HepG2 (cell line): ENCODE measurements at regions not wholly inside any gene's neighbourhood (a gene's known extent, or its start where the extent isn't known, plus 50 kb on each side); places are given as distances from the start of the nearest gene placed in this dataset.

Experiments used
- CHD2 ChIP-seq: IDR thresholded peaks from 2 replicates; pipeline ENCODE4 v1.6.1; 2011; ENCODE audit warnings: low read depth, low read length, improper control_type of control experiment
- CTCF ChIP-seq: sonication (generic); formaldehyde crosslinking; IDR thresholded peaks from 2 replicates; pipeline ENCODE4 v1.5.0; 2020; ENCODE audit warnings: mild to moderate bottlenecking, missing genetic modification reagents, moderate library complexity
- FOXM1 ChIP-seq: sonication (generic); formaldehyde crosslinking; IDR thresholded peaks from 2 replicates; pipeline ENCODE4 v1.5.0; 2020; ENCODE audit warnings: missing genetic modification reagents
- FOXO1 ChIP-seq: sonication (generic); formaldehyde crosslinking; IDR thresholded peaks from 2 replicates; pipeline ENCODE4 v1.4.0; 2020; ENCODE audit warnings: missing genetic modification reagents
- HNF1B ChIP-seq: sonication (generic); formaldehyde crosslinking; IDR thresholded peaks from 2 replicates; pipeline ENCODE4 v1.5.1; 2020; ENCODE audit warnings: mild to moderate bottlenecking, moderate library complexity, missing genetic modification reagents
- IRF2 ChIP-seq: IDR thresholded peaks from 2 replicates; pipeline ENCODE4 v1.6.1; 2018; ENCODE audit warnings: missing genetic modification reagents, missing compliant biosample characterization
- MAFF ChIP-seq: IDR thresholded peaks from 2 replicates; pipeline ENCODE4 v1.6.1; 2011; ENCODE audit warnings: low read depth, low read length, improper control_type of control experiment
- PTBP1 ChIP-seq: fragments of 200-400 bp; formaldehyde crosslinking; IDR thresholded peaks from 2 replicates; pipeline ENCODE4 v1.6.1; 2018; ENCODE audit warnings: low read length, low read depth; ENCODE audit not compliant: poor library complexity, severe bottlenecking
- RAD21 ChIP-seq: fragments of 450-650 bp; formaldehyde crosslinking; IDR thresholded peaks from 2 replicates; pipeline ENCODE4 v1.5.0; 2020; ENCODE audit warnings: mild to moderate bottlenecking
- SMAD3 ChIP-seq: sonication (generic); formaldehyde crosslinking; IDR thresholded peaks from 2 replicates; pipeline ENCODE4 v1.4.0; 2020; ENCODE audit warnings: missing genetic modification reagents
- SMC3 ChIP-seq: IDR thresholded peaks from 2 replicates; pipeline ENCODE4 v1.6.1; 2011; ENCODE audit warnings: low read length, improper control_type of control experiment
- STAG1 ChIP-seq: sonication (generic); formaldehyde crosslinking; IDR thresholded peaks from 2 replicates; pipeline ENCODE4 v1.4.0; 2020; ENCODE audit warnings: missing genetic modification reagents
- TEAD3 ChIP-seq: optimal IDR thresholded peaks from 2 replicates; pipeline ENCODE3; 2016; ENCODE audit warnings: borderline replicate concordance
- TGIF2 ChIP-seq: IDR thresholded peaks from 2 replicates; pipeline ENCODE4 v1.6.1; 2016; ENCODE audit warnings: control low read depth, missing compliant biosample characterization
- TSC22D2 ChIP-seq: sonication (generic); formaldehyde crosslinking; IDR thresholded peaks from 2 replicates; pipeline ENCODE4 v1.5.1; 2020; ENCODE audit warnings: missing genetic modification reagents, mild to moderate bottlenecking, borderline replicate concordance
- ZBTB25 ChIP-seq: IDR thresholded peaks from 2 replicates; pipeline ENCODE4 v1.6.1; 2018; ENCODE audit warnings: missing genetic modification reagents
- ZFP1 ChIP-seq: IDR thresholded peaks from 2 replicates; pipeline ENCODE4 v1.6.1; 2016
- ZFP90 ChIP-seq: sonication (generic); formaldehyde crosslinking; IDR thresholded peaks from 2 replicates; pipeline ENCODE4 v1.8.0; 2022; ENCODE audit warnings: missing genetic modification reagents, mild to moderate bottlenecking, inconsistent platforms, borderline replicate concordance
- ZMYM4 ChIP-seq: sonication (generic); formaldehyde crosslinking; IDR thresholded peaks from 2 replicates; pipeline ENCODE4 v1.8.1; 2023; ENCODE audit warnings: mild to moderate bottlenecking, missing genetic modification reagents
- ZNF274 ChIP-seq: sonication (generic); formaldehyde crosslinking; IDR thresholded peaks from 2 replicates; pipeline ENCODE4 v1.5.1; 2020; ENCODE audit warnings: mild to moderate bottlenecking, missing genetic modification reagents
- ZNF598 ChIP-seq: sonication (generic); formaldehyde crosslinking; IDR thresholded peaks from 2 replicates; pipeline ENCODE4 v1.5.1; 2020; ENCODE audit warnings: mild to moderate bottlenecking, missing genetic modification reagents, borderline replicate concordance
- ZNF687 ChIP-seq: sonication (generic); formaldehyde crosslinking; IDR thresholded peaks from 2 replicates; pipeline ENCODE4 v1.5.1; 2020; ENCODE audit warnings: mild to moderate bottlenecking, missing genetic modification reagents, moderate library complexity
- ZNF781 ChIP-seq: sonication (generic); formaldehyde crosslinking; IDR thresholded peaks from 2 replicates; pipeline ENCODE4 v1.5.1; 2020; ENCODE audit warnings: borderline replicate concordance, mild to moderate bottlenecking, missing genetic modification reagents; ENCODE audit errors: not compliant biosample characterization

GRCh38 chr6:82006027-82006738, 241.4 kb downstream of the IBTK start (continued):
- TF ChIP-seq ZNF687 (CRISPR knock-in tag) (peak; percentile 37; the same call in 1 of the 2 replicates), MAFF (0 out of 2 replicates have a peak, but pooled peaks have one; percentile 20), SMC3 (peak; percentile 83), PTBP1 (no peak), ZNF274 (CRISPR knock-in tag) (peak; percentile 48; the same call in 1 of the 2 replicates), ZFP1 (CRISPR knock-in tag) (peak; percentile 98), ZNF781 (CRISPR knock-in tag) (no peak), SMAD3 (CRISPR knock-in tag) (0 out of 2 replicates have a peak, but pooled peaks have one; percentile 39), STAG1 (peak; percentile 95), CHD2 (no peak), ZFP90 (CRISPR knock-in tag) (no peak), CTCF (CRISPR knock-in tag) (peak; percentile 84), RAD21 (CRISPR knock-in tag) (peak; percentile 78), ZNF598 (CRISPR knock-in tag) (0 out of 2 replicates have a peak, but pooled peaks have one; percentile 37), FOXM1 (CRISPR knock-in tag) (no peak), IRF2 (CRISPR knock-in tag) (peak; percentile 44; the same call in 1 of the 2 replicates), ZBTB25 (CRISPR knock-in tag) (0 out of 2 replicates have a peak, but pooled peaks have one; percentile 45), ZMYM4 (CRISPR knock-in tag) (peak; percentile 53), HNF1B (CRISPR knock-in tag) (peak; percentile 46; the same call in 1 of the 2 replicates), FOXO1 (peak; percentile 41; the same call in 1 of the 2 replicates), TSC22D2 (0 out of 2 replicates have a peak, but pooled peaks have one; percentile 65), TEAD3 (CRISPR knock-in tag) (peak; percentile 32), TGIF2 (CRISPR knock-in tag) (no peak)
